ENCODE measurements at regions not wholly inside any gene's neighbourhood (a gene's known extent, or its start where the extent isn't known, plus 50 kb on each side); places are given as distances from the start of the nearest gene placed in this dataset.
"Not testable (repeated sequence)": the region's sequence is repeated elsewhere in the genome, so short reads cannot be mapped to it uniquely, and the experiment has no call there.

DNA sequence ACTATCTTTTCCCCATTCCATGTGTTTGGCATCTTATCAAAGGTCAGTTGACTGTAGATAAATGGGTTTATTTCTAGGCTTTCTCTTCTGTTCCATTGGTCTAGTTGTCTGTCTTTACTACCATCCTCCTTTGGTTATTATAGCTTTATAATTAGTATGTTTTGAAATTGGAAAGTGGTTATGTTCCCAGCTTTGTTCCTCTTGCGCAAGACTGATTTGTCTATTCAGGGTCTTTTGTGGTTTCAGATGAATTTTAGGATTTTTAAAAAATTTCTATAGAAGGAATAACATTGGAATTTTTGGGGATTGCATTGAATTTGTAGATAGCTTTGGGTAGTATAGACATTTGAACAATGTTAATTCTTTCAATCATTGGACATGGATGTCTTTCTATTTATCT lies 77.0 kb upstream of the NBPF4 start:
- FAIRE-seq: no peak
- dilution Hi-C loops (cut with MboI; ENCODE audit: extremely low pct_ligation_motif_present, low sequenced_read_pairs): no loop called here

DNA sequence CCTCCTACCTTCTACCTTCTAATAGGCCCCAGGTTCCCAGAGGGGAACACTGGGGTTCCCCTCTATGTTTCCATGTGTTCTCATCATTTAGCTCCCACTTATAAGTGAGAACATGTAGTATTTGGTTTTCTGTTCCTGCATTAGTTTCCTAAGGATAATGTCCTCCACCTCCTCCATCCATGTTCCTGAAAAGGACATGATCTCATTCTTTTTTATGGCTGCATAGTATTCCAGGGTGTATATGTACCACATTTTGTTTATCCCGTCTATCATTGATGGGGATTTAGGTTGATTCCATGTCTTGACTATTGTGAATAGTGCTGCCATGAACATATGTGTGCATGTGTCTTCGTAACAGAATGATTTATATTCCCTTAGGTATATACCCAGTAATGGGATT lies 81.5 kb upstream of the NBPF4 start:
- H2AFZ ChIP-seq (ENCODE audit: control insufficient read depth, low read length); H3K36me3 ChIP-seq (ENCODE audit: control insufficient read depth in 2 of 2, extremely low read depth in 1 of 2, insufficient read depth in 2 of 2, low read length in 2 of 2); H3K9ac ChIP-seq (ENCODE audit: control insufficient read depth, extremely low read depth, insufficient read depth, low read length); H3K9me3 ChIP-seq (ENCODE audit: control insufficient read depth, low read depth, low read length); H3K9me1 ChIP-seq (ENCODE audit: control insufficient read depth, extremely low read depth, insufficient read depth, low read length); H3K4me2 ChIP-seq (ENCODE audit: control insufficient read depth, extremely low read depth, insufficient read depth, low read depth, low read length); H3K27me3 ChIP-seq (ENCODE audit: control insufficient read depth, extremely low read depth, insufficient read depth, low read length); H3K27ac ChIP-seq (ENCODE audit: control insufficient read depth, insufficient read depth, low read length); DNase-seq (ENCODE audit: low read depth, low spot score); dilution Hi-C loops (cut with MboI; ENCODE audit: extremely low pct_ligation_motif_present, low sequenced_read_pairs); H3K4me3 ChIP-seq (ENCODE audit: control insufficient read depth in 2 of 3, extremely low read depth in 1 of 3, insufficient read depth in 2 of 3, low read depth in 1 of 3, low read length in 3 of 3); H3K4me1 ChIP-seq (ENCODE audit: control insufficient read depth, extremely low read depth, insufficient read depth, low read length); H4K20me1 ChIP-seq (ENCODE audit: control insufficient read depth, extremely low read depth, insufficient read depth, low read length); FAIRE-seq; H3K79me2 ChIP-seq (ENCODE audit: control insufficient read depth, insufficient read depth, low read length): not testable (repeated sequence)

More for the DNA sequence above, 77.0 kb upstream of the NBPF4 start:
- Histone ChIP-seq H3K9me1 (ENCODE audit: control insufficient read depth, extremely low read depth, insufficient read depth, low read length) (no peaks in the 10 kb centered on the region), H3K27ac (ENCODE audit: control insufficient read depth, insufficient read depth, low read length) (no peak overlapping the region), H3K36me3 (ENCODE audit: control insufficient read depth in 2 of 2, extremely low read depth in 1 of 2, insufficient read depth in 2 of 2, low read length in 2 of 2) (no peaks in the 10 kb centered on the region), H4K20me1 (ENCODE audit: control insufficient read depth, extremely low read depth, insufficient read depth, low read length) (no peaks in the 10 kb centered on the region), H3K79me2 (ENCODE audit: control insufficient read depth, insufficient read depth, low read length) (no peaks in the 10 kb centered on the region), H3K4me2 (ENCODE audit: control insufficient read depth, extremely low read depth, insufficient read depth, low read depth, low read length) (no peak overlapping the region), H3K9ac (ENCODE audit: control insufficient read depth, extremely low read depth, insufficient read depth, low read length) (no peak overlapping the region), H3K9me3 (ENCODE audit: control insufficient read depth, low read depth, low read length) (no peaks in the 10 kb centered on the region), H3K4me1 (ENCODE audit: control insufficient read depth, extremely low read depth, insufficient read depth, low read length) (no peaks in the 10 kb centered on the region), H2AFZ (ENCODE audit: control insufficient read depth, low read length) (no peak overlapping the region), H3K27me3 (ENCODE audit: control insufficient read depth, extremely low read depth, insufficient read depth, low read length) (no peaks in the 10 kb centered on the region), H3K4me3 (ENCODE audit: control insufficient read depth in 2 of 3, extremely low read depth in 1 of 3, insufficient read depth in 2 of 3, low read depth in 1 of 3, low read length in 3 of 3) (no peak overlapping the region)
- DNase-seq (ENCODE audit: low read depth, low spot score): no peak
- no peak for TF ChIP-seq EZH2 (IDR thresholded peaks at IDR 0.05; ENCODE audit: low read length)
- TF ChIP-seq, protein P1, sequence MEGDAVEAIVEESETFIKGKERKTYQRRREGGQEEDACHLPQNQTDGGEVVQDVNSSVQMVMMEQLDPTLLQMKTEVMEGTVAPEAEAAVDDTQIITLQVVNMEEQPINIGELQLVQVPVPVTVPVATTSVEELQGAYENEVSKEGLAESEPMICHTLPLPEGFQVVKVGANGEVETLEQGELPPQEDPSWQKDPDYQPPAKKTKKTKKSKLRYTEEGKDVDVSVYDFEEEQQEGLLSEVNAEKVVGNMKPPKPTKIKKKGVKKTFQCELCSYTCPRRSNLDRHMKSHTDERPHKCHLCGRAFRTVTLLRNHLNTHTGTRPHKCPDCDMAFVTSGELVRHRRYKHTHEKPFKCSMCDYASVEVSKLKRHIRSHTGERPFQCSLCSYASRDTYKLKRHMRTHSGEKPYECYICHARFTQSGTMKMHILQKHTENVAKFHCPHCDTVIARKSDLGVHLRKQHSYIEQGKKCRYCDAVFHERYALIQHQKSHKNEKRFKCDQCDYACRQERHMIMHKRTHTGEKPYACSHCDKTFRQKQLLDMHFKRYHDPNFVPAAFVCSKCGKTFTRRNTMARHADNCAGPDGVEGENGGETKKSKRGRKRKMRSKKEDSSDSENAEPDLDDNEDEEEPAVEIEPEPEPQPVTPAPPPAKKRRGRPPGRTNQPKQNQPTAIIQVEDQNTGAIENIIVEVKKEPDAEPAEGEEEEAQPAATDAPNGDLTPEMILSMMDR (optimal IDR thresholded peaks at IDR 0.05 in 1 of 3, IDR thresholded peaks at IDR 0.05 in 1 of 3, conservative IDR thresholded peaks at IDR 0.05 in 1 of 3; ENCODE audit: extremely low read depth in 1 of 3, insufficient read depth in 2 of 3, low read length in 3 of 3): no peak
